Stimulated activated CD4-positive, alpha-beta T cell treated with anti-CD3 and anti-CD28 coated beads, Interleukin-1b, Interleukin-23, amount 100 ng/mL, for 1 hour (primary cell): ENCODE measurements at regions not wholly inside any gene's neighbourhood (a gene's known extent, or its start where the extent isn't known, plus 50 kb on each side); places are given as distances from the start of the nearest gene placed in this dataset.
"Not testable (repeated sequence)": the region's sequence is repeated elsewhere in the genome, so short reads cannot be mapped to it uniquely, and the experiment has no call there.

ENCODE experiments used
- DNase-seq, 2 donors: peaks; one replicate each; pipeline ENCODE4 v3.0.0-alpha.2; 2020; ENCODE audit warnings: low read depth in 2 of 2

DNA sequence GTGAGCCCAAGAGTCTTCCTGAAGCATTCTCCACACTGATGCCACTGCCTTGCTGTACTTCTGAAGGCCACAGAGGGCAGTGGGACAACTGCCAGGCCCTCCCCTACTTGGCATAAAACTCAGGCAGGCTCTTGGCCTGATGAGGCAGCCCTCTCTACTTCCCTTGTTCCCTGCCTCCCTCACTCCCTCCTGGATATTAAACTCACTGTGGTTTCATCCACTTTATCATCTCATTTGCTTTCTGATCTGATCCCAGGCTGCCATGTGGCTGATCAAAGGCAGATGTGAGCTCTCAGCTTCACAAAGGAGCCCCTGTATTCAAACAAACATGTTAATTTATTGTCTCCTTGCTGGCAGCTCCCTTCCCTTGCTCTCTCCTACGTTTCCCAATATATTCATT is 533.5 kb downstream of the IGSF11 start:
- DNase-seq = no peak

DNA sequence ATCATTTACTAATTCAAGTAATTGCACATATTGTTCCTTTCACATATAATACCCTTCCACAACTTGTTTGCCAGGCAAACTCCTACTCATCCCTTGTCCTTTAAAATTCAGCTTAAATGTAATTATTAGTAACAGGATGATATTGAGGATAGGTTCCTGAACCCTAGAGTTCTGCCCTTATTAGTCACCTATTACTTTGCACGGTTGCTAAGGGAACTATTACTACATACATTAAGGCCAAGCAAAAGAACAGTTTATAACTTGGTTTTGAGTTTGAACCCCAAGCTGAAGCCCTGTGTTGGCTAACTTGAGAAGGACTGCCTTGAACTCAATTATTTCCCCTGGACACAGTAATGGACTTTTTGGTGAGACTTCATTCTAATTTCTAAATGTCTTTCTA is 529.7 kb downstream of the IGSF11 start:
- no peak for DNase-seq

DNA sequence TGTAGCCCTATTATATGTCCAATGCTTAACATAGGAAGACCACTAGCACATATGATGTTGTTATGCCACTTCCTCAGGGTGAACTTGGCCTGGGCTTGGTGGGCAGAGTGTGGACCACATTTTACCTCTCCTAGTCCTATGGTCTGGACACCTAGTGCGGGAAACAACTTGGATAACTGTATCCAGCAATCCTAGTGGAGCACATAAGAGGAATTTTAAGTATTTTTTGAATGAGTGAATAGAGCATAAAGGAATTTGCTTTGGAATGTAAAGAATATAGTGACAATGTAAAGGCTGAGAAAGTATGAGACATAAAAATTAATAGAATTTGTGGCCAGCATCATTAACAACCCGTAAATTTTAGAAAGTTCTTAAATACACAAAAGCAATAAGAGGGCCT is 528.9 kb downstream of the IGSF11 start:
- no peak for DNase-seq

DNA sequence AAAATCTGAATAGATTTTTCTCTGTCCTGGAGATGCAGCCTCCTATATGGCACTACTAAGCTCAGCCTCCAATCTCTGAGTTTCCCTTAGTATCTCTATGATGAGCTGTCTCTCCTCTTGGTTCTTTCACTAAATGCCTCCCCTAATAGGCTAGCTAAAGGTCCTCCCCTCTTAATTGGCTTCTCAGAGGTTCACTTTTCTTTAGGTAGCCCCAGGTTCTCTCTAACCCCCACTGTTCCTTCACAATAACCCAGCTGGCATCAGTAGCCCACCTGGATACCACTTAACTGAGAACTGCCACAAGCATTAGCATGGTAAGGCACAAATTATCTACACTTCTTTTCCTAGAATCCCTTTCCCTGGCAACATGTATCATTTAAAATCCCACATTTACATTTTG is 523.2 kb downstream of the IGSF11 start:
- DNase-seq = no peak

GRCh38 chr3:118512301-118512700 is 522.3 kb downstream of the IGSF11 start:
- DNase-seq = no peak

DNA sequence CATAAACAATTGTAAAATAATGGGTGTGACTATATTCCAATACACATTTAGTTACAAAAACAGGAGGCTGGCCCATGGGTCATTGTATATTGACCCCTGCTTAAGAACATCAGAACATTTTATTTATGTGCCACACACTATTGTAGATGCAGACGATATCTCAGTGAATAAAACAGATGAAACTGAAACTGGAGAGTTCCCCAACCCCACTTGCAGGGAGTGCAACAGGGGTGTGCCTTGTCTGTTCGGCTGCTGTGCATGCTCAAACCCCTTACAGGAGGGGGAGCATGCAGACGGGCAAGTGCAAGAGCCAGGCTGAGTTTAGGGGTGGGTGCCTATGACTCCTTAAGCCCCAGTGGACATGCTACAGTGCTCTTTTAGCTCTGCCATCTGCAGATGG is 509.6 kb downstream of the IGSF11 start:
- DNase-seq = no peak

DNA sequence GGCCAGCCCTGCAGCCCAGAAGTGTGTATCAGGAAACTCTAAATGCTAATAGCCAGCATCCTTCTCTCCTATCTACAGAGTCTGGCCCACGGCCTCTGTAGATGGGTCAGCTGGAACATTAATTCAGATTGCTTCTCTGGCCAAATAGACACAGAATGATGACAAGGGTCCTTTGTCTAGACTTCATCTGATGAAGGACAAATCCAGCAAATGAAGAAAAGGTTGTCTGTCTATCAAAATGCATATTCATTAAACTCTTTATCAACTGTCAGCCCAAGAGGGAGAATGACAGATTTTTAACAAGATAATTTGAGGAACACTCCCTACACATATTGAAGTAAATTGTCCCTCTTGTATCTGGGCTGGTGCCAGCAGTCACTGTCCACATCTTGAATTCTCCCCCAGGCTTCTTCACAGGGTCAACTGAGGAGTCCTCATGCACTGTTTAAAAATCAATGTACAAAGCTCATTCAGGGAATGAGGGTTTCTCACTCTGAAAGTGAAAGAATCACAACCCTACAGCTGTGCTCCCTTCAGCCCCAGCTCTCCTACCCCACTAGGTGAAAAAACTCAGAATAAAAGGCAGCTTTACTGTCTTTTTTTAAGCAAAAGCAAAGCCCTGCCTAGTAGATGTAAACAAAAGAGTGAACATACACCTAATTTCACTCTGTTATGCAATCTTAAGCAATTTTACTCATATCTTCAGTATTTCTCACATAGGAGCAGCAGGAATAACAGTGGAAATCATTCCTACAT is 507.7 kb downstream of the IGSF11 start:
- DNase-seq = no peak

DNA sequence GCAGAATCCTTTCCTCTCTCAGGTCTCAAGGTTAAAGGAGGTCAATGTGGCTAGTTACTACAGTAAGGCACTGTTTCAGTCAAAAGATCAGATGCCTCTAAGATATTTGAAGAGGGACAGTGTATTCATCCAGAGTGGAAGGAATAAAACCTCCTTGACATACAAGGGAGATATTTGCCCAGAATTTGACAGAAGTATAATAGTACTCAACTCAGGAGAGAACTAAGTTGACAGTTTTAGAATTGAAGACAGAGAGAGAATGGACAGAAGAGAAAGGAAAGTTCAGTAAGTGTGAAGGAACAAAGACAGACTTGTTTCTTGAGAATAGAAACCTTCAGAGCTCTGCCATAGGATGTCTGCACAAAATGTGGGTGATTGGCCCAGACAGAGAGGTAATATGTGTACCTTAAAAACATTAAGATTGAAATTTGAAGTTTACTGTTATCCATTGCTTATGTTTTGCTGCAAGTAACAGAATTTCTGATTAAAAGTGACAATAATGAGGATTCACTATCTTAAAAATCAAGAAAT is 507.1 kb downstream of the IGSF11 start:
- no peak for DNase-seq

- no peak for DNase-seq
These were observed 505.1 kb downstream of the IGSF11 start for GRCh38 chr3:118529554-118529953.

GRCh38 chr3:118530350-118530922 is 504.2 kb downstream of the IGSF11 start:
- DNase-seq = no peak

GRCh38 chr3:118530927-118531356 is 503.7 kb downstream of the IGSF11 start:
- DNase-seq = not testable (repeated sequence)

GRCh38 chr3:118531816-118532215 is 502.8 kb downstream of the IGSF11 start:
- DNase-seq = no peak

DNA sequence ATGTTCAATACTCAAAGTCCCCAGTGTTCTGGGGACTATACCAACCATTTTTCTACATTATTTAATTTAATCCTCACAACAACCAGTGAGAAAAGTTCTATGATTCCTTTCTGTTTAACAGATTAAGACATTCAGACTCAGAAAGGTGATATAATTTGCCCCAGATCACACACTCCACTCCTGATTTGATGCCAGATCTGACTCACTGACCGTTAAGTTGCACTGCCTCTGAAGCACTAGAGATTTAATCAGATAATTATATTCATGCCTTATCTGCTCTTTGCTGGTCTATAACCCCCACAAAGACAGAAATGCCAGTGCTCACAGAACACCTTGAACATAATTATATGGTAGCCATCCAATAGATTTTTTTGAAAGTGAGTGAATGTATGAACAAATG is 501.0 kb downstream of the IGSF11 start:
- DNase-seq = no peak

DNA sequence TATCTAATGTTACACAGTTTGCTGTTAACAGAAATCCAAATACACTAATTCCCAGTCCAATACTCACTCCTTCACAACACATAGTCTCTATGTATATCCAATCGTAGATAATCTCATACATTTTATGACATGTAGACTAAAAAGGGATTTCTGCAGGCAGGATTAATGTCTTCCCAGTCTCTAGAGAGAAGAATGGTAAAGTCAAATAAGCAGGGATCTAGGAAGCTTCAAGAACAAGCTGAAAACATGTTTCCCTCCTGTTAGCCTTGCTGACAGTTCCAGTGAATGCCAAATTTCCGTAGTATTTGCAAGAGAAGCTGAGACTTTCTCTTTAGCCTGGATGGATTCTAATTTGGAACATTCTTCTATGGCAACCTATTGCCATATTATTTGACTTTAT is 500.1 kb downstream of the IGSF11 start:
- no peak for DNase-seq

DNA sequence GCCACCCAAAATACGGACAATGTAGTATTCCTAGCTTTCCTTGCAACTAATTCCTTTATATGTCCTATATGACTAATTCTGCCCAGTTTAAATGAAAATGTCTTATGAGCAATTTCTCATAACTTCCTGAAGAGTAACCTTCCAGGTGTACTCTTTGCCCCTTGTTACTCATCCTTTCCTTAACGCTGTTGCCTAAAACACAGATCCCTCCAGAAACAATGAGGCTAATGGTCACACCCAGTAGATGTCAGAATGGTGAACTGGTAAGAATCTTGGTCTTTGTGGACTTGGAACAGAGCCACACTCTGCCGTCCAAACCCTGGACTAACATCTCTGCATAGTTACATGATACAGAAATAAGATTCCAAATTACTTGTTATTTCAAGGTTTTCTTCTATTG is 497.9 kb downstream of the IGSF11 start:
- no peak for DNase-seq

DNA sequence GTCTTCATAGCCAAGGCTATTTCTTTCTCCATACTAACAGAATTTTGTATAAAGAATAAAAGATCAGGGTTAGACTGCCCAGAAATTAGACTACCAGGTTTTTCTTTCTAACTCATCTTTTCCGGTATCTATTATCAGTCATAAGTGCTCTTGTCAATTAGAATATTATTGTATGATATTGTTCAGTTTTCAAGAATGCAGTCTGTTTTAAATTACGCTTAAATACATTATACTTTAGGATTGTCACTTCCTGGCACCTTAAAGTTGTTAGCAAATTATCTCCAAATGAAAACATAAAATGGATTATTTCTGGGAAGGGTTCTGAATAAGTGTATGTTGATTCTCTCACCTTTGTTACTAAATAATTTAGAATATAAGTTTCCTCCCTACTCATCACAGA is 497.2 kb downstream of the IGSF11 start:
- DNase-seq = no peak

DNA sequence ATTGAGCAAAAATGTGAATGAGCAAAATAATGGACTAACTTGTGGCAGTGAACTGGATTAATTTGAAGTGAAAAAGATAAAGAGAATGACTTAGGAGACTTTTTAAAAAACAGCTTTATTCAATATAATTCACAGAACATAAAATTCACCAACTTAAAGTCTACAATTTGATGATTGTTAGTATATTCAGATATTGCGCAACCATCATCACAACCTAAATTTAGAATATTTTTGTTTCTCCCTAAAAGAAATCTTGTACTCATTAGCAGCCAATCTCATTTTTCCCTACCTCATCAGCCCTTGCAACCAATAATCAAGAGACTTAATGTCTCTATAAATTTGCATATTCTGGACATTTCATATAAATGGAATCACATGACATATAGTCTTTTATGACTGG is 496.5 kb downstream of the IGSF11 start:
- no peak for DNase-seq

DNA sequence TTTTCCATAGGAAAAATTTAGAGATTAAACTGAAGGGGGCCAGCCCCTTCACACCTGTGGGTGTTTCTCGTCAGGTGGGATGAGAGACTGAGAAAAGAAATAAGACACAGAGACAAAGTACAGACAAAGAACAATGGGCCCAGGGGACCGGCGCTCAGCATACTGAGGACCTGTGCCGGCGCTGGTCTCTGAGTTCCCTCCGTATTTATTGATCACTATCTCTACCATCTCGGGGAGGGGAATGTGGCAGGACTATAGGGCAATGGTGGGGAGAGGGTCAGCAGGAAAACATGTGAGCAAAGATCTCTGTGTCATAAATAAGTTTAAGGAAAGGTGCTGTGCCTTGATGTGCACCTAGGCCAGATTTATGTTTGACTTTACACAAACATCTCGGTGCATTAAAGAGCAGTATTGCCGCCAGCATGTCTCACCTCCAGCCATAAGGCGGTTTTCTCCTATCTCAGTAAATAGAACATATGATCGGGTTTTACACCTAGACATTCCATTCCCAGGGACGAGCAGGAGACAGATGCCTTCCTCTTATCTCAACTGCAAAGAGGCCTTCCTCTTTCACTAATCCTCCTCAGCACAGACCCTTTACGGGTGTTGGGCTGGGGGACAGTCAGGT is 494.7 kb downstream of the IGSF11 start:
- DNase-seq = not testable (repeated sequence)

GRCh38 chr3:118540448-118540821 is 494.2 kb downstream of the IGSF11 start:
- not testable (repeated sequence) for DNase-seq

DNA sequence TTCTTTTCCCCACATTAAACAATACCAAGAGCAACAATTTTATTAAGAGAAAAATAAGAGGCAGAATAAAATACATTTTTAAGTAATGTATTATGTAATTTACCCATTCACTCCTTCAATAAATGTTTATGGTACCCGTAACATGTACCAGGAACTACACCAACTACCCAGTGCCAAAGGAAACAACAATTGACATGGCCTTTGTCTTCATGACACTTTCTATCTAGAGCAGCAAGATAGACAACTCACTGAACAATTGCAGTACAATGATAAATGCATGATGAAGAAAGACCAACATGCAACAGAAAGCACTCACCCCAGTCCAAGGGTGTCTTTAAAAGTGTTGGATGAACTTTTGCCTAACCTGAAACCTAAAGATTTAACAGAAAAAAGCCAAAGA is 493.8 kb downstream of the IGSF11 start:
- no peak for DNase-seq

DNA sequence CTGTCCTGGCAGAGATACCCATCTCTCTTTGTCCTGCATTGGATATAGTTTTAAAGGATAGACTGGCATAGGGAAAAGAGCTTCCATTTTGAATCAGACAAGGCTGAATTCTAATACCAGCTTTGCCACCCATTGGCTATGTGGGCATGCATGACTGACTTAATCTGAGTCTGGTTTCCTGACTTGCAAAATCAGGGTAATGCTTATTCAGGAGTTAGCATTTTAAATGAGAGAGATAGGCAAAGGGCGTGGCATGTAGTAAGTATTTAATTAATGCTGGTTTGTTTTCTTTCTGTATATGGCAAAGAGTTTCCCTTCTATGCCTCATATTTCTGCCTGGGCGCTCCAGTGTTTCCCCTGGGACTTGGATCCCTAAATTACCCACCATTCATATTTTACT is 492.9 kb downstream of the IGSF11 start:
- no peak for DNase-seq

DNA sequence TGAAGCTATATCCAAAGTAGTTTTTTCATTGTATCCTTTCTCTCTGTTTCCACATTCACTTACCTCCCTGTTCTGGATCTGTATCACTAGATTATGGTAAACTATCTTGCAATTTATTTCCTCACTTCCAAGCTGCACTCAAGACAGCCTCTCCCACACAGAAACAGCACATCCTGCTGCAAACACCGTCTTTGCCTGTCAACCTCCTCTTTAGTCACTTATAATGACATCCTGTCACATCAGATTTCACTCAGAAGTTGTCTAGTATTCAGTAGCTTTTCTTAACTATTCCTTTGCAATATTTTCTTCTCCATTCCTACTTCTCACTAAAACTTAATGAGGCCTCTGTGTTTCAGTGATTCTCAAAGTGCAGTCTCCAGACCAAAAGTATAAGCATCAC is 490.8 kb downstream of the IGSF11 start:
- no peak for DNase-seq

DNA sequence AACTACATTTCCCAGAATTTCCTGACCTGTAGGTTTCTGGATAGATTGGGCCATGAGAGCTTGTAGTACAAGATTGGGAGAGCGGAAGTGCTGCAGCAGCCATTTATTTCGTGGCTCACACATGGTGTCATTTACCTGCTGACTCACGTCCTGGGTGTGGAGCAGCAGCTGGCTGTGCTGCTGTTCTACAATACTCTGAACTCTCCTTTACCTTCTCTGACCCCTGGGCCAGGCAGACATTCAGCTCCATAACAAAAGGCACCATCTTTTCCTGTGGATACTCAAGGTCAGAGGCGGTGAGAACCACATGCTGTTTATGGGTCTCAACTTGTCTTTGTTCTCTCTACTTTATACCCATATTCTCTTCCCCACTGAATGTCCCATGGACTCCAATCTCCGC is 490.2 kb downstream of the IGSF11 start:
- no peak for DNase-seq
